HG03108 (cell line): ENCODE measurements at regions not wholly inside any gene's neighbourhood (a gene's known extent, or its start where the extent isn't known, plus 50 kb on each side); places are given as distances from the start of the nearest gene placed in this dataset.
"Not testable (repeated sequence)": the region's sequence is repeated elsewhere in the genome, so short reads cannot be mapped to it uniquely, and the experiment has no call there.

Experiments used
- ATAC-seq: cut with Tn5 transposase; IDR thresholded peaks from one replicate; pipeline ENCODE4 v1.9.1; 2021; ENCODE audit warnings: moderate library complexity; ENCODE audit not compliant: unreplicated experiment

DNA sequence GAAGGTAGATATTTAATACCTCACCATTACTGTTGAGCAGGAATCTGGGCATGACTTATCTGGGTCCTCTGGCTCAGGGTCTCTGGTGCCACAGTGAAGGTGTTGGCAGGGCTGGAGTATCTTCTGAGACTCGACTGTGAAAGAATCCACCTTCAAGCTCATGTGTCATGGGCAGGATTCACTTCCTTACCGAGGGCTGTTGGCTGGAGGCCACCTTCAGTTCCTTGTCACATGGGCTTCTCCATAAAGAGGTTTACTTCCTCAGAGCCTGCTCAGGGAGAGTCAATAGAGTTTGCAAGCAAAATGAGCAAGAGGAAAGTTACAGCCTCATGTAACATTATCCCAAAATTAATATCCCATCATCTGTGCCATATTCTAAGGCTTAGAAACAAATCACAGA is 459.5 kb downstream of the NR2F2 start:
- no peak for ATAC-seq

DNA sequence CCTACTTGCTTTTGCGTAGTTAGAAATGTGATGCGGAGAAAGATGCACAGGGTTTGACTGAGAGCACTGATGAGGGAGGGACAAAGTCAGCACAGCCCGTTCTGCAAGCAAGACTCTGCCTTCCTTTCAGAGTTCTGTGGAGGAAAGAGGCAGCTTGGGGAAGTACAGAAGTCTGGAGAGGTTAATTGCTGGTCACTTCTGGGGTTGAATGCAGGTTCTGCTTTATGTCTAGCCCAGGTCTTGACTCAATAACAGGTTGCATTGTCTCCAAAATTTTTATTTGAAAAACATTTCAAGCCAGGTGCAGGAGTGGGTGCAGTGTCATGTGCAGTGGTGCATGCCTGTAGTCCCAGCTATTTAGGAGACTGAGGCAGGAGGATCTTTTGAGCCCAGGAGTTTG is 461.7 kb downstream of the NR2F2 start:
- ATAC-seq = no peak

DNA sequence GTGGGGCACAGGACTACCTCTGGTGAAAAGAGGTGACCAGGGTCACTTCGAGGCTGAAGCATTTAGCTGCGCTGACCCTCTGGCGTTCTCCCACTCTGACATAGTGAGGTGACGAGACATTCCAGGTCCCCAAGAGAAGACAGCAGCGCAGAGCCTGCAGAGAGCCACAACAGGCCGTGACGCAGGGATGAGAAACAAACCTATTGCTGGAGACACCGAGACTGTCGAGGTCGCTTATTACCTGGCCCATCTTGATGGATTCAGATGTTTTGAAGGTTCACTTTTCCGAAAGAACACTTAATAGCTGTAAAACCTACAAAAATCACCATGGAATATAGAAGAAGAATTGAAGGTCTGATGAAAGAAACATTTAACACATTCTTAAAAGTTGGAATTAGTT is 466.3 kb downstream of the NR2F2 start:
- ATAC-seq = no peak

GRCh38 chr15:96801576-96802150 is 471.2 kb downstream of the NR2F2 start:
- ATAC-seq = no peak

DNA sequence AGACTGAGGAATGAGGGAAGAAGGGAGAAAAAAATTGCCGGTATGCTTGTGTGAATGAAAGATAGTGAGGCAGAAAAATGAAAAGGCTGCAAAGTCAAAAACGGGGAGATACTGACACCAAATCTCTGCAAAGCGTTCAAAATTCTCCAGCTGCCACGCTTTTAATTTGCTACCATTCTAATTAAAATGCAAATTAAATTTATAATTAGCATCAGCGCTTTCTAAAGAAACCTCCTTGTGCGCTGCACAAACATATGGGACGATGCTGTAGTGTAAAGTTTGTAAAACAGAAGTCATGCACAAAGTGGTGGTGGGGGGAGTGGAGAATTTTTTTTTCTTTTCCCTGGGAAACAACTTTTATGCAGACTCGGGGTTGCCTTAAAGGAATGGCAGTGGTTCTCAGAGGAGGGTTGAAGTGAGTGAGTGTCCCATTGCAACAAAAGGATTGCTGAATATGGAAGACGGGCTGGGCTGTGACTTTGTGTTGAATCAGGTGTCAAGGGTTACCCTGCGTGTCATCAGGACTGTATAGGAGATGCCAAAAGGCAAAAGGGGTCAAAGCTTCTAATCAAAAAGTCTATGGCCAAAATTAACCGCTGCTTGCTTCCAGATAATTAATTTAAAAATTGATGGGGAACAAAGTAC is 472.2 kb downstream of the NR2F2 start:
- no peak for ATAC-seq

DNA sequence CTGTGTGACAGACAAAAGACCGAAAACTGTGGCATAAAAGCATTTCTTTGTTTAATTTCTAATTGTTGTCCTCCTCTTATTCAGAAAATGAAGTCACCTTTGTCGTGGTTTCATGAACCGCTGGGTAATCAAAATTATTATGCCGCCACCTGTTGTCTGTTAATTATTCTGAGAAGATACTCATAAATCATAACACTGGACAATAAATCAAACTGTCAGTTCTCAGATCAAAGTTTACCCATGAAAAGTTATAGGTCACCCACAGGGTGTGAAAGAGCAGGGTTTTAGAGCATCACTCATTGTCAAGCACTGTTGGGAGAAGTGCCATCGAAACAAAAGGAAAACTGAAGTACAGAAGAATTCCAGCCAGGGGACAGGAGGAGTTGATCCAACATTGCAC is 474.3 kb downstream of the NR2F2 start:
- ATAC-seq = no peak

GRCh38 chr15:96807361-96807760 is 476.9 kb downstream of the NR2F2 start:
- no peak for ATAC-seq

DNA sequence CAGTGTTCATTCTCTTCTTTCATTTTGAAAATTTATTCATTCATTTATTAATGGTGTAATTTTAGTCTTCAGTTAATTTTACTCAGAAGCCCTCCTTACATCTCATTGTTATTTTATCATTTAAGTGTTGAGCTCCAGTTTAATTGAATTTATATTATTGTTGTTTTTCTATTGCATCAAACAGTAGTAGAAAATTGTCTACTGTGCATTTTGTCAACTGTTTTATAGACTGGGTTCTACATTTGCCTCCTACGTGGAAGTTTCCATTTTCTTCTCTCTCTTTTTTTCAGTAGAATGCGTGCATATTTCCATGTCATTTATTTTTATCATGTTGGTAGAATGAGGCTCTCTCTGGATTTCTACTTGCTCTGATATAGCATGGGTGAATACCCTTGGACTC is 487.4 kb downstream of the NR2F2 start:
- no peak for ATAC-seq

GRCh38 chr15:96818861-96819260 is 488.4 kb downstream of the NR2F2 start:
- no peak for ATAC-seq

DNA sequence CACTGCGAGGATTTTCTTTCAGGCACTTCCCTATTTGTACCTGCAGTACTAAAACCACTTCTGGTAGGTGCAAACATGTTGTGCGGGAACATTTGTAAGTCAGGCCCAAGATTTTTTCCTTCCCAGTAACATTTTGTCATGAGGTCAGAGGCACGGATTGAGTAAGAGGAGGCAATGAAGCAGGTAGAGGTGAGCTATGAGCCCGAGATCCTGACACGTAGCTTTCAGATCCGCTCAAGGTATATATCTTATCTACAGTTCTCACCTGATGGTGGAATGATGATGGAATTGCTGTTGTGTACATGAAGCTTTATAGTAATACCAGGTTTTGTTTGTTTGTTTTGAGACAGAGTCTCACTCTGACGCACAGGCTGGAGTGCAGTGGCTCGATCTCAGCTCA is 497.5 kb downstream of the NR2F2 start:
- ATAC-seq = no peak

- no peak for ATAC-seq
These were observed 506.9 kb downstream of the NR2F2 start for GRCh38 chr15:96837241-96837970.

- ATAC-seq = no peak
These were observed 507.6 kb downstream of the NR2F2 start for GRCh38 chr15:96838081-96838480.

DNA sequence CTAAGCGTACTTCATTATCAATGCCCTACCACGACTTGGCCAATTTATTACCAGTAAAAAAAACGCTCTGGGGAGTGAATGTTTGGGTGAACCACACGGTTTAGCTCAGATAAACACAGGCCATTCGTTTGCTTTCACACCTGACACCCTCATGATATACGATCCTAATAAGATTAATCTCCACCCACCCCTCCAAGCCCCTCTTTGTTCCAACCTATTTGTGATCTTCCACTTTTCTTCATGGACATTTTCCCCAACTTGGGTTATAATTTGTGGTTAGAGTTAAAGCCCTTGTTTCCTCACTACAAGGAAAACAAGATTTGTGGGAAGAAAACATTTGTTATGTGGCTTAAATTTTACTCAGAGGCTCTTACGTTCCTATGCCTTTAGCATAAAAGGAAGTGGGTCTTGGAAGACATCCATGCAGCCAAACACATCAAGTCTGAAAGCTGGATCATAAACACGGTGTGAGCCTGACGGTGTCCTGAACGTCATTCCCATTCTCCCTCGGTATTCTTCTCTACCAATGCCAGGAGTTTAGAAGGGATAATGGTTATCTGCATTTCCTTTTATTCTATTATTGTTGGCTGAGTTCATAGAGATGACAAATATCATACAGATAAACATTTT is 518.9 kb downstream of the NR2F2 start:
- ATAC-seq = no peak

DNA sequence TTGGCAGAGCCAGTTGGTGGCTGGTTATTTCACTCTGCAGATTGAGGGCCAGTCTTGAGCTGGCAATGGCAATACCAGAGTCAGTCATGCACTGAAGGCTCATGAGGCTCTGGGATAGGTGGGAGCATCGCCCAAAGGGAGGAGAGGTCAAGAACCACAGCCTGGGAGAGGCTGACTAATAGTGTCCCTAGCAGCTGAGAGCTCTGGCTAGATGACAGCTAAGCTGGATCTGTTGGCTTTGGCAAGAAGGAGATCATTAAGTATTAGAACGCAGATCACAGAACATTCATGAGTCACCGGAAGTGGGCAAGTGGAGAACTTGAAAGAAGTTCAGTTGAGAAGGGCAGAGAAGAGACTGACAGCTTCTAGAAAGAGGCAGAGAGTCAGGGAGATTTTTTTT is 521.1 kb downstream of the NR2F2 start:
- no peak for ATAC-seq

- ATAC-seq = no peak
These were observed 528.2 kb downstream of the NR2F2 start for GRCh38 chr15:96858694-96859093.

DNA sequence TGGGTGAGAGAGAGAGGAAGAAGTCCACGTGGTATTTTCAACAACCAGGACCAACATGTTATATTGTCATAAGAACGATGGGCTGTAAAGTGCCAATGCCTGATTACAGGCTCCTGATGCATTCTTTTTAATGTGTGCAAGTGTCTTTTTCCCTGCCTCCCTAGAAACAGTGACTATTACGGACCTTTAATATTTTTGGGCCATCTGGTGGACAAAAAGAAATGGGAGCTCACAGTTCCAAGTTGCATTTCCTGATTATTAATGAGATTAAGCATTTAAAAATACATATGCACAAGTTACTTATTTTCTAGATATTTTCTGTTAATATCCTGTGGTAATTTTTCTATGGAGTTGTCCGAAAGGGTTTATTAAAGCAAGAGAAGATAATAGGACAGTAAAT is 530.2 kb downstream of the NR2F2 start:
- ATAC-seq = no peak

GRCh38 chr15:96867992-96868391 is 537.5 kb downstream of the NR2F2 start:
- ATAC-seq = no peak

- no peak for ATAC-seq
These were observed 538.6 kb downstream of the NR2F2 start for GRCh38 chr15:96869122-96869521.

DNA sequence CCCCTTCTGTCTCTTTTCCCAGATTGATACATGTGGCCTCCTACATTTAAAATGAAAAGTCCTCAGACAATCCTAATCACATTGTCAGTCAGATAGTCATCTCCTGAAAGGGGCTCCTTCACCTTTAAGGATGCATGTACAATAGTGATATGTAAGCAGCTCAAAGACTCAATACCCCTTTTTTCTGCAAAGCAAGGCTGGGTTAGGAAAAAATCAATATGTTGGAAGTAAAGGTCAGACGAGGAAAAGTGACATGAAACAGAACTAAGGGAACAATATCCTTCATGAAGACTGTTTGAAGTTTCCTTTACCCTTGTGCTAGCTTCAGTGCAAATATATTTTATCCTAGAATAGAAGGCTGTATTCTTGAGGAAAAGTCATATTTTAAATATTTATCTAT is 539.3 kb downstream of the NR2F2 start:
- no peak for ATAC-seq

- no peak for ATAC-seq
These were observed 540.1 kb downstream of the NR2F2 start for GRCh38 chr15:96870580-96870979.

DNA sequence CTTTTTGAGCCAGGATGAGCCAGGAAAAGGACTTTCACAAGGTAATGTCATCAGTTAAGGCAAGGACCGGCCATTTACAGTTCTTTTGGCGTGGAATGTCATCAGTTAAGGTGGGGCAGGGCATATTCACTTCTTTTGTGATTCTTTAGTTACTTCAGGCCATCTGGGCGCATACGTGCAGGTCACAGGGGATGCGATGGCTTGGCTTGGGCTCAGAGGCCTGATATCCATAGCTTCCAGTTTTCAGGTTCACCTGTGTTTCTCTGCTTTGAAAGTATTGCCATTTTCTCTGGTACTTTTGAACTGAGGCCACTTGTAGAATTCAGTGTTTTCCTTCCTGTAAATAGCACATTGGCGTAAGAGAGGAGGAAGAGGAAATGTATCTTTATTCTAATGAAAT is 546.9 kb downstream of the NR2F2 start:
- ATAC-seq = not testable (repeated sequence)

- ATAC-seq = no peak
These were observed 547.6 kb downstream of the NR2F2 start for GRCh38 chr15:96878129-96878528.
